SK-N-SH treated with all-trans-retinoic acid at 6 μM for 48 hours (cell line): ENCODE measurements at regions not wholly inside any gene's neighbourhood (a gene's known extent, or its start where the extent isn't known, plus 50 kb on each side); places are given as distances from the start of the nearest gene placed in this dataset.

Experiments
- ZC3H10 ChIP-seq: fragments of 250-450 bp; sonication (Bioruptor Pico); IDR thresholded peaks from 2 replicates; pipeline ENCODE4 v1.5.1; 2021; ENCODE audit warnings: mild to moderate bottlenecking, moderate library complexity
- ZFP30 ChIP-seq: fragments of 450-650 bp; formaldehyde crosslinking; IDR thresholded peaks from 2 replicates; pipeline ENCODE4 v1.5.0; 2022; ENCODE audit warnings: mild to moderate bottlenecking, moderate library complexity
- ZNF565 ChIP-seq: fragments of 450-650 bp; formaldehyde crosslinking; conservative IDR thresholded peaks from 2 replicates; pipeline ENCODE4 v1.5.0; 2020; ENCODE audit warnings: low read depth, mild to moderate bottlenecking, moderate library complexity
- ZNF70 ChIP-seq: fragments of 450-650 bp; formaldehyde crosslinking; IDR thresholded peaks from 2 replicates; pipeline ENCODE4 v1.5.0; 2020; ENCODE audit warnings: mild to moderate bottlenecking, moderate library complexity
- TF ChIP-seq, protein P1 (sequence below): fragments of 250-450 bp; sonication (Bioruptor Pico); IDR thresholded peaks from 2 replicates; pipeline ENCODE4 v1.8.0; 2020; ENCODE audit warnings: mild to moderate bottlenecking, moderate library complexity, borderline replicate concordance

GRCh38 chr6:102327697-102328225, 934.3 kb downstream of the GRIK2 start:
- TF ChIP-seq ZC3H10 (CRISPR knock-in tag) (no peak), ZNF565 (CRISPR knock-in tag) (no peak), ZFP30 (no peak), ZNF70 (CRISPR knock-in tag) (no peak)
- TF ChIP-seq, protein P1, sequence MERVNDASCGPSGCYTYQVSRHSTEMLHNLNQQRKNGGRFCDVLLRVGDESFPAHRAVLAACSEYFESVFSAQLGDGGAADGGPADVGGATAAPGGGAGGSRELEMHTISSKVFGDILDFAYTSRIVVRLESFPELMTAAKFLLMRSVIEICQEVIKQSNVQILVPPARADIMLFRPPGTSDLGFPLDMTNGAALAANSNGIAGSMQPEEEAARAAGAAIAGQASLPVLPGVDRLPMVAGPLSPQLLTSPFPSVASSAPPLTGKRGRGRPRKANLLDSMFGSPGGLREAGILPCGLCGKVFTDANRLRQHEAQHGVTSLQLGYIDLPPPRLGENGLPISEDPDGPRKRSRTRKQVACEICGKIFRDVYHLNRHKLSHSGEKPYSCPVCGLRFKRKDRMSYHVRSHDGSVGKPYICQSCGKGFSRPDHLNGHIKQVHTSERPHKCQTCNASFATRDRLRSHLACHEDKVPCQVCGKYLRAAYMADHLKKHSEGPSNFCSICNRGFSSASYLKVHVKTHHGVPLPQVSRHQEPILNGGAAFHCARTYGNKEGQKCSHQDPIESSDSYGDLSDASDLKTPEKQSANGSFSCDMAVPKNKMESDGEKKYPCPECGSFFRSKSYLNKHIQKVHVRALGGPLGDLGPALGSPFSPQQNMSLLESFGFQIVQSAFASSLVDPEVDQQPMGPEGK (CRISPR knock-in tag) = no peak
